ENCODE measurements at regions not wholly inside any gene's neighbourhood (a gene's known extent, or its start where the extent isn't known, plus 50 kb on each side); places are given as distances from the start of the nearest gene placed in this dataset.

GRCh38 chr18:1425679-1426078, 521.0 kb downstream of the ADCYAP1 start:
- TF ChIP-seq POLR2A (IDR thresholded peaks at IDR 0.05; ENCODE audit: low read depth, low read length): no peak
- no peak for TF ChIP-seq POLR2AphosphoS5 (IDR thresholded peaks at IDR 0.05; ENCODE audit: low read depth, low read length)
- TF ChIP-seq SPI1 (IDR thresholded peaks at IDR 0.05; ENCODE audit: low read depth, low read length): no peak
- no peak for TF ChIP-seq PAX5 (IDR thresholded peaks at IDR 0.05; ENCODE audit: insufficient read depth, low read length, severe bottlenecking)

All from GM12891 (cell line).